ENCODE measurements at regions not wholly inside any gene's neighbourhood (a gene's known extent, or its start where the extent isn't known, plus 50 kb on each side); places are given as distances from the start of the nearest gene placed in this dataset.

DNA sequence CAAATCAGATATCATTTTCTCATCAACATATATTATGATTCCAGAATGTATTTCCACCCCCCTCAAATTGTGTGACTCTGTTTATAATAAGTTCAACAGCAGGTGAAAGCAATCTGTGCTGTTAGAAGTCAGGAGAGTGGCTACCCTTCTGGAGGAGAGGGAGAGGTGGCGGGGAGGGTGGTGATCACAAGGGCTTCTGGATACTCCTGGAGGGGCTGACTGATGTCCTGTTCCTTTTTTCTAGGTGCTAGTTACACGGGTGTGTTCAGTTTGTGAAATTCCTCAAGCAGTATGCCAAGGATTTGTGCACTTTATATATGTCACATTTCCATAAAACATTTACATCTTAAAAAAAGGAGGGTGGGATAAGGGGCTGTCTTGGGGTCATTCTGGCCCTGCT lies 119.1 kb downstream of the IRF8 start:
- POLR2A ChIA-PET, result no interaction called here
- CTCF ChIA-PET, result interaction anchor here (3.2 kb wide), 1 partner anchor 197 kb away, joined by 88 read pairs; no protein-coding TSS in a partner anchor
- H3K4me1 Mint-ChIP-seq, result peaks cover 15% of the 10 kb centered on the region
- peaks cover 34% of the 10 kb centered on the region for H3K27me3 Mint-ChIP-seq
- H3K27ac Mint-ChIP-seq, result no peak overlapping the region
- DNase-seq, result no peak
- peaks cover 7% of the 10 kb centered on the region for H3K36me3 Mint-ChIP-seq (ENCODE audit: low read depth)
- no peak overlapping the region for H3K4me3 Mint-ChIP-seq
- ATAC-seq, result no peak
- intact Hi-C loops (cut with DNase I, micrococcal nuclease), result no loop called here
- peaks cover 16% of the 10 kb centered on the region for H3K9me3 Mint-ChIP-seq (ENCODE audit: low read depth)

DNA sequence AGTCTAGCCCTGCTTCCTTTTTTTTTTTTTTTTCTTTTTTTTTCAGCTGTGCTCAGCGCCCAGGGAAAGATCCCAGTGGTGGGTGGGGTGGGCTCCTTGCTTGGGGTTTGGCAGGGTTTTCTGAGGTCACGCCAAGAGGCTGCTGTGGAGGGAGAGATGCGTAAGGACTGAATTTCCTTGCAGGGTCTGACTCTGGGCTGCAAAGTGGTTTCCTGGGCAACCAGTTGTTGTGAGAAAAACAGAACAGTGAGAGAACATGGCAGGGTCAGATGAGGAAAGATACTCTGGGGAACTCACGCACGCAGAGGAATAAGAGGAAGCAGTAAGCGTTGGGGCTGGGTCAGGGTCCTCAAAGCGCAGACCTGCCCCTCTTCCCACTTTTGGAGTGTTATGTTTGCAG lies 119.5 kb downstream of the IRF8 start:
- CTCF ChIA-PET, result interaction anchor here (0.5 to 3.2 kb wide), 5 partner anchors 13 to 201 kb away, joined by 3 to 88 read pairs (median 3); no protein-coding TSS in a partner anchor
- peaks cover 15% of the 10 kb centered on the region for H3K4me1 Mint-ChIP-seq
- no peak for ATAC-seq
- peaks cover 19% of the 10 kb centered on the region for H3K9me3 Mint-ChIP-seq (ENCODE audit: low read depth)
- H3K27ac Mint-ChIP-seq, result no peak overlapping the region
- peaks cover 7% of the 10 kb centered on the region for H3K36me3 Mint-ChIP-seq (ENCODE audit: low read depth)
- H3K4me3 Mint-ChIP-seq, result no peak overlapping the region
- POLR2A ChIA-PET, result no interaction called here
- intact Hi-C loops (cut with DNase I, micrococcal nuclease), result no loop called here
- no peak for DNase-seq
- H3K27me3 Mint-ChIP-seq, result peaks cover 34% of the 10 kb centered on the region

DNA sequence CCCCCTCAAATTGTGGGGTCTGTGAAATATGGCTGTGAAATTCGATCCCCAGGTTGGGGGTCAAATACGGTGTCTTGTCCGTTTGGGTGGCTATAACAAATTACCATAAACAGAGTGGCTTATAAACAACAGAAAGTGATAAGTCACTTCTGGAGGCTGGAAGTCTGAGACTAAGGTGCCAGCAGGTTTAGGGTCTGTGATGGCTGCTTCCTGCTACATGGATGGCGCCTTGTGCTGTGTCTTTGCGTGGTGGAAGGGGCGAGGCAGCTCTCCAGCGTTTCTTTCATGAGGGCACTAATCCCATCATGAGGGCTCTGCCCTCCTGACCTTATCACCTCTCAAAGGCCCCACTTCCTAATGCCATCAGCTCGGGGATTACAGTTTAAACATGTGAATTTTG lies 120.0 kb downstream of the IRF8 start:
- H3K4me3 Mint-ChIP-seq, result no peak overlapping the region
- POLR2A ChIA-PET, result no interaction called here
- no peak overlapping the region for H3K27ac Mint-ChIP-seq
- H3K9me3 Mint-ChIP-seq (ENCODE audit: low read depth), result peaks cover 18% of the 10 kb centered on the region
- ATAC-seq (no peak), DNase-seq (no peak)
- intact Hi-C loops (cut with DNase I, micrococcal nuclease), result no loop called here
- peaks cover 3% of the 10 kb centered on the region for H3K36me3 Mint-ChIP-seq (ENCODE audit: low read depth)
- peaks cover 15% of the 10 kb centered on the region for H3K4me1 Mint-ChIP-seq
- peaks cover 33% of the 10 kb centered on the region for H3K27me3 Mint-ChIP-seq
- CTCF ChIA-PET, result interaction anchor here (0.5 to 5.1 kb wide), 9 partner anchors 13 to 332 kb away, joined by 3 to 57 read pairs (median 3); no protein-coding TSS in a partner anchor

DNA sequence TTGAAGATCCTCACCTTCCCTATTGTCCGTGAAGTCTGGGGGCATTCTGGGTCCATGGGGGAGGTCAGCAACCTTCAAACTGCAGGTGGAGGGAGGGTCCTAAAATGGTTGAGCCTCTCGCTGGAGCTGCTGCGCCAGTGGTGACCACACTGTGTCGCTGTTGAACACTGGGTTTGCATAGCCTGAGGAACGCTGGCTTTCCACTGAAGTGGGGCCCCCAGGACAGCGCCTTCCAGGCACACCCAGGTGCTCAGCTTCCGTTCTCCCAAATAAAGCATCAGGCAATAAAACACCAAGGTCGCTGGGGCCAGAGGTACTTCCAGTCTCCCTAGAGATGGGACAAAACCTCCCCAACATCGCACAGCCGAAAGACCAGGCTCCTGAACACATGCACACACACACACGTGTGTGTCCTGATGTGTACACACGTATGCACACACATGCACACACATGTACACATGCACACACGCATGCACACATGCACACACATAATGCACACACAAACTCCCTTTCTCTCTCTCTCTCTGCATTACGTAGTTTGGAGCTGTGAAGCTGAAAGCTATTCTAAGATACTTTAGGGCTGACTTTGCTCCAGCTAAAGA lies 120.6 kb downstream of the IRF8 start:
- peaks cover 19% of the 10 kb centered on the region for H3K9me3 Mint-ChIP-seq (ENCODE audit: low read depth)
- H3K4me1 Mint-ChIP-seq, result peaks cover 15% of the 10 kb centered on the region
- DNase-seq (peak; percentile 39), ATAC-seq (no peak)
- ChIA-PET POLR2A (no interaction called here), CTCF (interaction anchor here (0.5 to 5.1 kb wide), 11 partner anchors 9 to 331 kb away, joined by 3 to 57 read pairs (median 3); no protein-coding TSS in a partner anchor)
- H3K27me3 Mint-ChIP-seq, result peaks cover 33% of the 10 kb centered on the region
- peaks cover 3% of the 10 kb centered on the region for H3K36me3 Mint-ChIP-seq (ENCODE audit: low read depth)
- no peak overlapping the region for H3K4me3 Mint-ChIP-seq
- intact Hi-C loops (cut with DNase I, micrococcal nuclease), result no loop called here
- H3K27ac Mint-ChIP-seq, result no peak overlapping the region

DNA sequence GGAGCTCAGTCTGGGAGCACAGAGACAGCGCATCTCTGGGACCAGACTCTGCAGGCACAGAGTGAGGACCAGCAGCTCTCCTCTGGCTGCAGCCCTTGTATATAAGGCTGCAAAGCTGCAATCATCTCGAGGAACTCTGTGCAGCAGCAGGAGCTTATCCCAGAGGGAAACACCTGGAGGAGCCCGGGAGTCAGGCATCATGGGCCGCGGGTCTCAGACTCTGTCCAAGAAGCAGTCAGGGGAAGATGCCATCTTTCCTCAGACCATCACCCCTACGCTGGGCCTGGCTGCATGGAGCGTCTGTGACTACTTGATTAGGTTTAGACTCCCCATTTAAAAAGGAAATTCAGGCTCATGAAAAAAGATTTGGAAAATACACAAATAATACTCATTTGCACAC lies 122.0 kb downstream of the IRF8 start:
- no peak overlapping the region for H3K4me3 Mint-ChIP-seq
- peaks cover 6% of the 10 kb centered on the region for H3K4me1 Mint-ChIP-seq
- H3K36me3 Mint-ChIP-seq (ENCODE audit: low read depth), result peaks cover 3% of the 10 kb centered on the region
- ATAC-seq (no peak), DNase-seq (no peak)
- peaks cover 33% of the 10 kb centered on the region for H3K27me3 Mint-ChIP-seq
- intact Hi-C loops (cut with DNase I, micrococcal nuclease), result no loop called here
- CTCF ChIA-PET, result interaction anchor here (0.7 to 5.1 kb wide), 3 partner anchors 11 to 201 kb away, joined by 3 to 57 read pairs (median 4); no protein-coding TSS in a partner anchor
- no peak overlapping the region for H3K27ac Mint-ChIP-seq
- POLR2A ChIA-PET, result no interaction called here
- H3K9me3 Mint-ChIP-seq (ENCODE audit: low read depth), result peaks cover 24% of the 10 kb centered on the region

DNA sequence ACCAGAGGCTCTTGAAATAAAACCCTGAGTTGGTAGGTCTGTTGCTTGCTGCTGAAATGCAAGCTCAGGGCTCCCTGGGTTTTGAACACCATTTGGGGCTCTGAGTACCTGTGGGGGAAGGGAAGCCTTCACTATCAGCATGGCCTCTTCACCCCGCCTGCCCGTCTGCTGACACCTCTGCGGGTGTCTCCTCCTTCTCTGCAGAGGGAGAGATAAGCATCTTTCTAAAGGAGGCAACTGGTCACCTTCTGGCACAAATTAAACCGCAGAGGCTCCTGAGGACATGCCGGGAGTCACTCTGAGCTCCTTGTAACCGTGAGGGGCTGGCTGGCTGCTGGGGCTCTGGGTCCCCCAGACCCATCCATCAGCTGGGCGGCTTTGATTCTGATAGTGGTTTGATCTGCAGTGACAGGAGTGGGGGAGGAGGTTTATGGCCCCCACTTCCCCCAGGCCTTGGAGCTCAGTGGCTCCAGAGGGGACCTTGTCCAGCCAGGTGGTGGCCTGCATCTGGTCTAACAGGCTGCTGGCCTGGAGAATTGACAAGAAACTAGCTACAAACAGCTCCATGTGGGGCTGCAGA lies 123.5 kb downstream of the IRF8 start:
- peaks cover 24% of the 10 kb centered on the region for H3K9me3 Mint-ChIP-seq (ENCODE audit: low read depth)
- peaks cover 3% of the 10 kb centered on the region for H3K36me3 Mint-ChIP-seq (ENCODE audit: low read depth)
- no peak overlapping the region for H3K4me3 Mint-ChIP-seq
- intact Hi-C loops (cut with DNase I, micrococcal nuclease), result no loop called here
- no peaks in the 10 kb centered on the region for H3K4me1 Mint-ChIP-seq
- ChIA-PET CTCF (interaction anchor here (0.5 to 5.1 kb wide), 8 partner anchors 11 to 307 kb away, joined by 3 to 57 read pairs (median 3); no protein-coding TSS in a partner anchor), POLR2A (no interaction called here)
- H3K27me3 Mint-ChIP-seq, result peaks cover 28% of the 10 kb centered on the region
- no peak overlapping the region for H3K27ac Mint-ChIP-seq
- no peak for ATAC-seq
- no peak for DNase-seq

DNA sequence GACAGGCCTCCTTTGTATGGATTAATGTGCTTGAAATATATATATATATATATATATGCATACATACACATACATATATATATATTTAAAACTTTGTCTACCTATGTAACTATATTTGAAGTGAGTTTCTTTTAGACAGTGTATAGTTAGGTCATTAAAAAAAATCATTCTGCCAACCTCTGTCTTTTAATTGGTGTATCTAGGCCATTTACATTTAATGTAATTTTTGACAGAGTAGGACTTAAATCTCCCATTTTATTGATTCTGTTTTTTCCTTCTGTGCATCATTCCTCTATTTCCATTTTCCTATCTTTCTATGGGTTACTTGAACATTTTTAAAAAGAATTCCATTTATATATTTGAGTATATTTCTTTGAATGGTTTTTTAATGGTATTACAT lies 125.2 kb downstream of the IRF8 start:
- intact Hi-C loops (cut with DNase I, micrococcal nuclease), result no loop called here
- Mint-ChIP-seq H3K27ac (no peak overlapping the region), H3K36me3 (ENCODE audit: low read depth) (peaks cover 3% of the 10 kb centered on the region), H3K4me3 (no peak overlapping the region), H3K4me1 (no peaks in the 10 kb centered on the region), H3K27me3 (peaks cover 19% of the 10 kb centered on the region), H3K9me3 (ENCODE audit: low read depth) (peaks cover 22% of the 10 kb centered on the region)
- POLR2A ChIA-PET, result interaction anchor here (0.7 kb wide), 1 partner anchor 93 kb away, joined by 3 read pairs; no protein-coding TSS in a partner anchor
- ATAC-seq (no peak), DNase-seq (no peak)
- CTCF ChIA-PET, result interaction anchor here (1.0 to 1.2 kb wide), 3 partner anchors 8 to 205 kb away, joined by 3 to 6 read pairs (median 3); no protein-coding TSS in a partner anchor

DNA sequence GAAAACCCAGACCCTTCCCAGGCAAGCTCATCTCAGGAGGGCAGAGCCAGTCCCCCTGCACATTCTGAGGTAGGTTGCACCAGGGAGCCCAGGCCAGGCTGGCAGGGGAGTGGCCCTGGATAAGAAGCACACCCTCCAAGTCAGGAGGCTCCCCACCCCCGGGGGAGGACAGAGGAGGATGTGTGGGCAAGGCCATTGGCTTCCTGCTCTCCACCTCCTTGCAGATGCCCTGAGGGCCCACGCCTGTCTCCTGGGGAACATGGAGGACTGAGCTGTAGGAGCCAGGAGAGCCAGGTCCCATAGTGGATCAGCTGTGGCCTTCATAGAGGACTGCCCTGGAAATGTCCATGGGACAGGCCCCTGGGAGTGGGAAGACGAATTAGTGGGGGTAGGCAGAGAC lies 126.7 kb downstream of the IRF8 start:
- Mint-ChIP-seq H3K4me1 (no peaks in the 10 kb centered on the region), H3K27me3 (peaks cover 8% of the 10 kb centered on the region), H3K9me3 (ENCODE audit: low read depth) (peaks cover 13% of the 10 kb centered on the region), H3K36me3 (ENCODE audit: low read depth) (no peaks in the 10 kb centered on the region), H3K27ac (no peak overlapping the region), H3K4me3 (no peak overlapping the region)
- POLR2A ChIA-PET, result no interaction called here
- ATAC-seq (no peak), DNase-seq (no peak)
- intact Hi-C loops (cut with DNase I, micrococcal nuclease), result no loop called here
- CTCF ChIA-PET, result interaction anchor here (0.6 to 1.2 kb wide), 4 partner anchors 9 to 317 kb away, joined by 3 read pairs; no protein-coding TSS in a partner anchor

DNA sequence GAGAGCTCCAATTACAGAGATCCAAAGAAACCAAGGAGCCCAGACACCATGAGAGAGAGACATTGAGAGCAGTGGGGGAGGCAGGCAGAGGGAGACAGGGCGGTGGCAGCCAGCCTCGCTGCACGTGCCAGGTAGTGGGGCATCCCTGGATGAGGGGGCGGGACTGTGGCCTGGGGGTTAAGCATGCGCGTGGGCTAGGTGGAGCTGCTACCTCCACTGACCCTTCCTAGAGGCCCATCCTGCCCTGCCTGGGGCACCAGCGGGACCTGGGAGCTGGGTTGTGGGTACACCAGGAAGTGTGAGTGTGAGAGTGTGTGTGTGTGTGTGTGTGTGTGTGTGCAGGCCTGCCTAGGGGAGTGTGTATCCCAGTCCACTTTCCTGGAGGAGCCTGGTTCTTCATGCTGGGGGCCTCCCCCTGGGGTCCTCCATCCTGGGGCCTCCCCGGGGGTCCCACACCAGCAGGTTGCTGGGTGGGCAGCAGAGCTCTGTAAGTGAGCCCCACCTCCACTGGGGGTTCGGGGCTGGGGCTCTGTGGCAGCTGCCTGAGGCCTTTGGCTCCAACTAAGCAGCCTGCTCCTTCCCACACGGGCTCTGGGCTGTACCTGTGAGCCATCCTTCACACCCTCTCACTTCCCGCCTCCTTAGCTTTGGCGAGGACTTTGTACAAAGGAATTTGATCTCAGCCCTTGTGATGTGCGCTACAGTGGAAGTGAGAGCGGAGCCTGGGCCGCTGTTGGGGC lies 127.4 kb downstream of the IRF8 start:
- POLR2A ChIA-PET, result no interaction called here
- intact Hi-C loops (cut with DNase I, micrococcal nuclease), result no loop called here
- CTCF ChIA-PET, result no interaction called here

DNA sequence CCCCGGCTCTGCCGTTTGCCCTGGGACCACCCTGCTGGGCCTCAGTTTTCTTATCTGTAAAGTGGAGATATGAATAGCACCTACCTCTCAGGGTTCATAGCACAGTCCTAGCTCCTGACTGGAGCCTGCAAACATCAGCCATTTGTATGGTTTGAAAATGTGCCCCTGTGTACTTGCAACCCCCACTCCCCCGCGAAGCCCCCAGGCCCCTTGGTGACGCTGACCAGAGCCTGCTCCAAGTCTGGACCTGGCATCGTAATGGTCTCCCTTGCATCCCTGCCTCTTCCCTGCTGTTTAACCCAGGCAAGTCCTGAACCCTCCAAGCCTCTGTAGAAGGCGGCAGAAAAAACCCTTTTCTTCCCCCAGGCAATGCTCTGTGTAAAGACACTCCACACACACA lies 128.0 kb downstream of the IRF8 start:
- H3K4me3 Mint-ChIP-seq, result no peak overlapping the region
- POLR2A ChIA-PET, result no interaction called here
- no peaks in the 10 kb centered on the region for H3K4me1 Mint-ChIP-seq
- intact Hi-C loops (cut with DNase I, micrococcal nuclease), result no loop called here
- no peak overlapping the region for H3K27ac Mint-ChIP-seq
- CTCF ChIA-PET, result interaction anchor here (0.8 to 1.5 kb wide), 2 partner anchors 13 to 205 kb away, joined by 3 read pairs; no protein-coding TSS in a partner anchor
- ATAC-seq (no peak), DNase-seq (no peak)
- peaks cover 12% of the 10 kb centered on the region for H3K9me3 Mint-ChIP-seq (ENCODE audit: low read depth)
- H3K27me3 Mint-ChIP-seq, result peaks cover 9% of the 10 kb centered on the region
- H3K36me3 Mint-ChIP-seq (ENCODE audit: low read depth), result no peaks in the 10 kb centered on the region

More for the DNA sequence above, 127.4 kb downstream of the IRF8 start:
- H3K4me3 Mint-ChIP-seq, result no peak overlapping the region
- H3K27ac Mint-ChIP-seq, result no peak overlapping the region
- H3K36me3 Mint-ChIP-seq (ENCODE audit: low read depth), result no peaks in the 10 kb centered on the region
- H3K4me1 Mint-ChIP-seq, result no peaks in the 10 kb centered on the region
- H3K9me3 Mint-ChIP-seq (ENCODE audit: low read depth), result peaks cover 12% of the 10 kb centered on the region
- H3K27me3 Mint-ChIP-seq, result peaks cover 9% of the 10 kb centered on the region
- no peak for ATAC-seq
- DNase-seq, result no peak

DNA sequence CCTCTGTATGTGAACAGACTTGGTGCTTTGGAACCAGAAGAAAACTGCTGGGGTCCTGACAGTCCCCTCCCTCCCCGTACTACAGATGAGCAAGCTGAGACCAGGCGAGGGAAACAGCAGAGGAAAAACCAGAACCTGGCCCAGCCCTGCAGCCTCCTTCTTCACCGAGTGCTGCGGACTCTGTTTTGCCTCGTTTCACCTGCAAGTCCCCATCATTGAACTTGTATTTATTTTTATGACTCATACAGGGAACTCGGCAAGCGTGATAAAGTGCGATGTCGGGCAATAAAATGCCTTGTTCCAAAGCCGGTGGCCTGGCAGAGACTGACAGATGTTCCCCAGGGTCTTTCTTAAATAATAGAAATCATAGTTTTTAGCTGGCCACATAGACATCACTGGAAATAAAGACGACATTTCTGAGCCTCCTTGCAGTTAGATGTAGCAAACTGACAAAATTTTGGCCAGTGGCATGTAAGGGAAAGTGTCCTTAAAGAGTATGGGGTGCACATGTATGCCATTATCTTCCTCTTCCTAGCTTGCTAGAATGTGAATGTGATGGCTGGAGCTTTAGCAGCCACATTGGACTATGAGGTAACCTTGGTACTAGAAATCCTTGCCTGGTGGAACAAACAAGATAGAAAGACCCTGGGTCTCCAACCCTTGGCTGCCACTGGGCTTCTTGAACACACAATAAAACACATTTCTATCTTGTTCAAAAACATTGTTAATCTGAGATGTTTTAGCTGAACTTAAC lies 128.6 kb downstream of the IRF8 start:
- DNase-seq, result no peak
- intact Hi-C loops (cut with DNase I, micrococcal nuclease), result no loop called here
- Mint-ChIP-seq H3K27ac (no peak overlapping the region), H3K36me3 (ENCODE audit: low read depth) (no peaks in the 10 kb centered on the region), H3K4me3 (no peak overlapping the region), H3K9me3 (ENCODE audit: low read depth) (peaks cover 12% of the 10 kb centered on the region), H3K4me1 (no peaks in the 10 kb centered on the region), H3K27me3 (peaks cover 10% of the 10 kb centered on the region)
- no peak for ATAC-seq
- POLR2A ChIA-PET, result no interaction called here
- CTCF ChIA-PET, result interaction anchor here (0.6 to 1.5 kb wide), 5 partner anchors 12 to 208 kb away, joined by 3 to 5 read pairs (median 3); no protein-coding TSS in a partner anchor

Measured in activated CD4-positive, alpha-beta T cell treated with anti-CD3 and anti-CD28 coated beads for 36 hours (primary cell).